IPS-NIHi7 (cell line): ENCODE measurements at regions not wholly inside any gene's neighbourhood (a gene's known extent, or its start where the extent isn't known, plus 50 kb on each side); places are given as distances from the start of the nearest gene placed in this dataset.

Experiments
- DNase-seq: peaks from one replicate; pipeline ENCODE4 v3.0.0; 2012; ENCODE audit warnings: mixed read lengths; ENCODE audit errors: extremely low spot score

DNA sequence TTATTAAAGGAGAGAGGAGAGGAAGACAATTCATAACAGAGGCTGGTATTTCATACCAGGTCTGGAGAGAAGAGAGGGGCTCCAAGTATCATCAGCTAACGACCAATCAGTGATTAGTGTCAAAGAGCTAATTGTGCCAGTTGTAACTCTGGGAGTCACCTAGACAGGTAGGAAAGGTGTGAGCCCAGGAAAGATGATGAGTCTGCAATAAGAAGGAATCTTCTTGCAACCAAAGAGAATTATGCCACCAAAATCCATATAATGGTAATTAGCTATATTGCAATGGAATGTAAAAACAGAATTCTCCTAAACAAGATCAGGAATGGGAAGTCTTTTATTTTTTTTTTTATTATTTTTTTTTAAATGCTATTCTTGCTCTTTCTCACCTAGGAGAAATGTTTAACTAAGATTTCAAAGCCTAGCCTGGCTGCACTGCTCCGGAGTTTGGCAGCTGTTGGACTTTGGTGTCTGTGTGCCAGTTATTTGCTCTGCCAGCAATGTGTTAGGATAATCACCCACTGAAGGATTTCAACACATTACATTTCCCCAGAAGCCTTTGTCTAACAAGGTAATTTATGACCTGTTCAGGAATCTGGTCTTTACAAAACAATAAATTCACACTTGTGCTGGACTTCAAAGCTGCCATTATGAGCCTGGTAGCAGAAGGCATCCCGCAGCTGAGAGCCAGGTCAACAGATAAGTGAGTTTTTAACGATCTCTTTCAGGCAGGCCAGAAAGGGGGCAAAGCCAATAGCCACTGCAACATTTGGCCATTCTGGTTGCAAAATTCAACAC lies 89.4 kb downstream of the FOXB1 start:
- no peak for DNase-seq

GRCh38 chr15:60095711-60096110 lies 91.6 kb downstream of the FOXB1 start:
- DNase-seq: no peak

GRCh38 chr15:60096157-60096556 lies 92.0 kb downstream of the FOXB1 start:
- DNase-seq: no peak

DNA sequence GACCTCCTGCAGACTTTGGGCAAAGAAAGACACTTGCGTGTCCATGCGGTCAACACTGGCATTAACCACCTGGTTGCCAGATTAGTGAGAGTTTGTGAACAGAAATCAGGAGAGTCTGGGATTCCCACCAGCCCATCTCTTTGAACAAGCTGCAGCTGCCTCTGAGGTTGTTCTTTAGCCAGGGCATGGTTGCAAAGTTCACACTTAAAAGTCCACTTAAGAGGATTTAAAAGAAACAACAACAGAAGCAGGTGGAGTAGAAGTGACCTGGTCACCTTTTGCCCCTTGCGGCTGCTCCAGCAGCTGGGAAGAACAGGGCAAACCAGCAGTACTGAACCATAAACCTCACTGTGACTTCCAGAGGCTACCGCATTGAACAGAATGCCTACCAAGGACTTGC lies 97.3 kb downstream of the FOXB1 start:
- DNase-seq: no peak

- no peak for DNase-seq
These were observed 98.6 kb downstream of the FOXB1 start for GRCh38 chr15:60102748-60103147.

GRCh38 chr15:60110909-60111308 lies 106.8 kb downstream of the FOXB1 start:
- no peak for DNase-seq

DNA sequence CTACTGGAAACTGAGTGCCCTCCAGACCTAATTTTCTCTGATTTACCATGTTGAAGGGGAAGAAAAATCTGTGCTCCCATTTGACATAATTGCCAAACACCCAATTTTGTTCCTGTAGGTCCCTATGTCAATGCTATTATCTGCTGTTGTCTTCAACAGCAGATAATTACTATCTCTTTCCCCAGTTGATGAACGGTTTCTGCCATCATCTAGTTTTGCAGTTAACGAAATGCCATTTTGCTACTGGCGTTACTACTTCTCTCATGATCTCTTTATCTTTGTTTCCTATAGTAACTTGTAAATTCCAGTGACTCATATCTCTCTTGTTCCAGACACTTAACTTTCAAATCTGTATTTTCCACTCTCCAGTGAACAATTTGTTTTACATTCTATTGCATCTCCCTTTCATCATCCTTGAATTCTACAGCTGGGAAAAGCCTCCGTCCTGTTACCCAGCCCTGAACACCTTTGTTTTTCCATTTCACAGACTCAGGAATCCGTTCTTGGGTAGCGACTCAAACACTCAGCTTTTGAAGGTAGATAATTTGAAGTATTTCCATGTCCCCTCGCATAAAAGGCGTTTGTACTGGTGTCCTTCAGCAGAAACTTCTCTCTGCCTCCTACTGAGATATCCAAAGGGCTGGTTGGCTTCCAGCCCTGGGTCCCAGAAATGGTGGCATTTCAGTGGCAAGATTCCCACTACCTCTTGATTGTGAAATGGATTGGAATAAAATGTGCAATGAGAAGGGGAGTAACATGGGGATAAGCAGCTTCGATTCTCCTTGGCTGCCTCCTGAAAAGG lies 111.7 kb downstream of the FOXB1 start:
- DNase-seq: no peak

DNA sequence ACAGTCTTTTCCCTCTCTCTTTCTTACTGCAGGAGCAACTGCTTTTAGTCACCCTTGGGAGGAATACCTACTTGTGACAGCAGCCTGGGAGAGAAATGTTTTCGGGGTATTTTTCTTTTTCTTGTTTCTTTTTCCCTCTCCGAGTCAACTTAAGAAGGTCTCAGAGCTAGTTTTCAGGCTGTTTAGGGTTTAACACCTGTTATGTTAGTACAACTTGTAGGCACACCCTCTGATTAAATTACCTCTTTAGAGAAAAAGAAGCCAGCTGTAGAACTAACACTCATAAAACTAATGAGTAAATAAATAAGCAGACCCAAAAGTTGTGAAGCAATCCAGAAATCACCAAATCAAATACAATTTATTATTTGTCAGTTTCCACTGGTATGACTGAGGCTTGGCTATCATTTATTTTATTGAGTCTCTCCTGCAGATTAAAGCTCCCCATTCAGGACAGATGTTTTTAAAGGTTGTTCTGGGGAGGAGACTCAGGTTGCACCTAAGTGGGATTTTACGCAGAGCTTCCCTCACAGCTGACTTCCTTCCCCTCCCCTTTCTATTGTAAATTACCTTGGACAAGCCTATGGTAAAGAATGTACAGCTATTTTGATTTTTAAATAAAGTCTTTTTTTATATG lies 112.5 kb downstream of the FOXB1 start:
- no peak for DNase-seq

DNA sequence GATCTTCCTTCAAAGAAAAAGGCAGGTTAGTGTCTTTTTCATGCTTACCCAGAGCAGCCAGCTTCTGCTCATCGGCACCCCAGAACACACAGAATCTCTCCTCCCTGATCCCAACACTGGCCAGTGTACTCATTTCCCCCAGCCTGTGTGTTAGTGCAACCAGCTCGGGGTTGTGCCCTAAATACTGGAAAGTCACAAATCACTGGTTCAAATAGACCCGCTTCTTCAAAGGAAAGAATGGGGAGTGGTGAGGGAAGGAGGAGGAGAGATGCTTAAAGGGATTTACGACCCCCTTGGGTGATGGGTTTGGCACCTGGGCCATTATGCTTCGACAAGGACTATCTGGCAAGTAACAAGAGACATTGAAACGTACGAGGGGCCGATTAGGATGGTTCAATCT lies 114.0 kb downstream of the FOXB1 start:
- DNase-seq: no peak

DNA sequence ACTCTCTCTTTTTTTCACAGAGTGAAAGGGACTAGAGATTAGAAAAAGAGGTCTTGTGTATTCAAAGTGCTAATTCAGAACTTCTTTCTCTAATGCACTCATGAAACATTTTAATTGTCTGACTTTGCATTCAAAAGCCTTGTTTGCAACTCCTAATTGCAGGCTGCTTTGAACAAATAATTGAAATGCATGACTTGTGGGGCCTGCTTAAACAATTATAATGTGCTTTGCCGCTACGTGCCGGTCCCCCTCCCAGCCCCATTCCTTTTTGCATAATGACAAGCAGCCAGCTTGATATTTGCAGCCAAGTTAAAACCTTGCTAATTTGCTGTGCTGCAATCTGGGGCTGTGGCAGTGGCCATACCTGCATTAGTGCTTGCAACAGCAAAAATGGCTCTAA lies 114.5 kb downstream of the FOXB1 start:
- DNase-seq: no peak

DNA sequence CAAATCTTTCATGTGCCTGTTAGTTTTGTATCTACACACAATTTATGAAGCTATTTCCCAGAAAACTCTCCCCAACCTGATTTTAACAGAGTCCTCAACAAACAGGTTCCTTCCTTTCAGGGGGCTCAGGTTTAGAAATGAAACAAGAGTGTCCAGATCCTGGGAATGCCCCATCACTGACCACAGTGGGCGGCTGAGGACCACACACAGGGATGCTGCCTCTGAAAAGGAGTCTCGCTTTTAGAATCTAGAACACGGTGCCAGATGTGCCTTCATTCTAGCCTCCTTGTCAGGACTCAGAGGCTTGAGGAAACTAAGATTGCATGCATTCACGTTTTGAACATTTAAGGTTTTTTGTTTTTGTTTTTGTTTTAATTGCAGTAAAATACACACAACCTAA lies 115.0 kb downstream of the FOXB1 start:
- DNase-seq: no peak

GRCh38 chr15:60120100-60120499 lies 116.0 kb downstream of the FOXB1 start:
- no peak for DNase-seq

DNA sequence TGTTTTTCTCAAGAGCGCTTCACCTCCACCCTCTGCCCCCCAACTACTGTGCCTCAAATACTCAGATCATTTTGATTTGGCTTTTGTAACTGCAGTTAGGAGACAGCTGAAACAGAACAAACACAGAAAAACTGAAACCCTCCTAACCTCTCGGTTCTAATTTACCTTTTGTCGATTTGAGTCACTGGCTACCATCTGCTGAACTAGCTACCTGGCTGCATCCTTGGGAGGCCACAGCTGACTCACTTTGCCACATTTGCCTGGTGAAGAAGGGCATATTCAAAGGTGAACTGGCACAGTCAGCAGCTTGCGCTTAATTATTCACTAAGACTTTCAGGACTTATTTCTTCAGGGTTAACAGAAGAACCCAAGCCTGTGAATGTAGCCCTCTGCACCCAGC lies 117.7 kb downstream of the FOXB1 start:
- DNase-seq: no peak

- no peak for DNase-seq
These were observed 118.6 kb downstream of the FOXB1 start for GRCh38 chr15:60122691-60123090.

DNA sequence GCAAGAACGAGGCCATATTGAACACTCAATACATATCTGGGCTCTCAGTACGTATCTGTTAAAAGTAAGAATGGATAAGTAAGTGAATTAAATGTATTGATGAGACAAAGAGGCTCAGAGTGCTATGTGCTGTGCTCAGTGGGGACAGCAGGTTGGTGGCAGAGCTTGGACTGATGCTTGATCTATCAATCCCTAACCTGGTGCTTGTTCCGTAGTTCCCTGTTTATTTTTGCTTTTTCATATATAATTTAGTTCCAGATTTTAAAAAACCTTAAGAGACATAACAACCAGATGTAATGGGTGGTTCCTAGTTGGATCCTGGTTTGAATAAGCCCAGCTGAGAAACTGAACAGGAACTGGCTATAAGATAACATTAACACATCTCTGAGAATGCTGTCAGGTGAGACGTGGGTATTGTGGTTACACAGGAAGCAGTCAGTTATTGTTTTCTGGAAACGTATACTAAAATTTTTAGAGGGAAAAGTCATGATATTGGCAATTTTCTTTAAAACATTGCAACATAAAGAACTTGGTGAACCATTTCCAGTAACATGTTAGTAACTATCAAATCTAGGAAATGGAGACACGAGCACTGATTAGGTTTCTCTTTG lies 120.5 kb downstream of the FOXB1 start:
- DNase-seq: no peak

GRCh38 chr15:60125334-60125733 lies 121.2 kb downstream of the FOXB1 start:
- no peak for DNase-seq

GRCh38 chr15:60126200-60126599 lies 122.1 kb downstream of the FOXB1 start:
- DNase-seq: no peak

DNA sequence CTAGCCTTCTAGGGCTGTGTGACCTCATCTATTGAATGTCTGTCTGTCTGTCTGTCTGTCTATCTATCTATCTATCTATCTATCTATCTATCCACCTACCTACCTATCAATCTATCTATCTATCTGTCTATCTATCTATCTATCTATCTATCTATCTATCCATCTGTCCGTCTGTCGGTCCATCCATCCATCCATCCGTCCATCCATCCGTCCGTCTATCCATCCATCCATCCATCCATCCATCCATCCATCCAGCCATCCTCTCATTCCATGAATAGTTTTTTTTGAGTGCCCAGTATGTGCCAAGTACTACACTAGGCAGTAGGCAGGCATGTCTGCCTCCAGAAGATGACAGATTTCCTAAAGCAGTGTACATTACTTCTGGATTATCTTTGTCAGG lies 122.5 kb downstream of the FOXB1 start:
- no peak for DNase-seq

- no peak for DNase-seq
These were observed 123.9 kb downstream of the FOXB1 start for GRCh38 chr15:60128000-60128376.

DNA sequence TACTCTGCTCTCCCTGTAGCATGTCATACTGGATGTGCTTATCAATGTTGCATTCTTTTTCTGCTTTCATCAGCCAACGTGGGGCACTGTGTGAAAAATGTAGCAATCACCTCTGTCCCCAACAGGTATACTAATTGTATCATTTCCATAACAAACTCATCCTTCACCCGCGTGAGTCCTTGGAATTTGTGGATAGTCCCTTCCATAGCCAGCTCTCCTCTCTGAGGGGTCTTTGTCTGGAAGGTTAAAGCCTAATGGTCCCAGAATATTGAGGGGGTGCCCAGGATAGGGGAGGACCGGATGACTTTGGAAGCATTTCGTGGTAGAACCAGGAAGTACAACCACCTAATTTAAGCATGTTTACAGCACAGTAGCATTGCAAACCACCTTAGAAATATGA lies 124.6 kb downstream of the FOXB1 start:
- DNase-seq: no peak

GRCh38 chr15:60130398-60130797 lies 126.3 kb downstream of the FOXB1 start:
- no peak for DNase-seq

DNA sequence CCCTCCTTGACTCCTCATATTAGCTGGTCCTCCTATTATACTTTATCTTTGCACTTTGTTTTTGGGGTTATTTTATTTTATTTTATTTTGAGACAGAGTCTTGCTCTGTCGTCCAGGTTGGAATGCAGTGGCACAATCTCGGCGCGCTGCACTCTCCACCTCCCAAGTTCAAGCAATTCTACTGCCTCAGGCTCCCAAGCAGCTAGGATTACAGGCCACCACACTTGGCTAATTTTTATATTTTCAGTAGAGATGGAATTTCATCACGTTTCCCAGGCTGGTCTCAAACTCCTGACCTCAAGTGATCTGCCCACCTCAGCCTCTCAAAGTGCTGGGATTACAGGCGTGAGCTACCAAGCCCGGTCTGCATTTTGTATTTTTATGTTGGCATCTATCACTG lies 126.7 kb downstream of the FOXB1 start:
- DNase-seq: no peak
